Muscle layer of duodenum (tissue), 2 donors: ENCODE measurements at regions not wholly inside any gene's neighbourhood (a gene's known extent, or its start where the extent isn't known, plus 50 kb on each side); places are given as distances from the start of the nearest gene placed in this dataset.

ENCODE experiments used
- H3K27ac ChIP-seq: one replicate; pipeline ENCODE4 v1.7.0; 2013; ENCODE audit warnings: mild to moderate bottlenecking, low read length
- H3K27me3 ChIP-seq: one replicate; pipeline ENCODE4 v1.7.0; 2013; ENCODE audit warnings: low read depth, mild to moderate bottlenecking, control low read depth, low read length
- H3K36me3 ChIP-seq, 2 donors: one replicate each; pipeline ENCODE4 v1.7.0; 2013; ENCODE audit warnings: low read length in 2 of 2, control low read depth in 1 of 2, mild to moderate bottlenecking in 1 of 2; ENCODE audit not compliant: insufficient read depth in 2 of 2, control insufficient read depth in 1 of 2
- H3K4me1 ChIP-seq, 2 donors: one replicate each; pipeline ENCODE4 v1.7.0; 2013; ENCODE audit warnings: low read length in 2 of 2, mild to moderate bottlenecking in 2 of 2, control low read depth in 1 of 2, moderate library complexity in 1 of 2; ENCODE audit not compliant: insufficient read depth in 2 of 2, control insufficient read depth in 1 of 2
- H3K4me3 ChIP-seq, 2 donors: one replicate each; pipeline ENCODE4 v1.7.0; 2013; ENCODE audit warnings: low read length in 2 of 2, low read depth in 1 of 2, mild to moderate bottlenecking in 1 of 2
- H3K9me3 ChIP-seq, 2 donors: one replicate each; pipeline ENCODE4 v1.7.0; 2013; ENCODE audit warnings: low read length in 2 of 2, control low read depth in 1 of 2, mild to moderate bottlenecking in 1 of 2; ENCODE audit not compliant: control insufficient read depth in 1 of 2
- donor health status: healthy.

DNA sequence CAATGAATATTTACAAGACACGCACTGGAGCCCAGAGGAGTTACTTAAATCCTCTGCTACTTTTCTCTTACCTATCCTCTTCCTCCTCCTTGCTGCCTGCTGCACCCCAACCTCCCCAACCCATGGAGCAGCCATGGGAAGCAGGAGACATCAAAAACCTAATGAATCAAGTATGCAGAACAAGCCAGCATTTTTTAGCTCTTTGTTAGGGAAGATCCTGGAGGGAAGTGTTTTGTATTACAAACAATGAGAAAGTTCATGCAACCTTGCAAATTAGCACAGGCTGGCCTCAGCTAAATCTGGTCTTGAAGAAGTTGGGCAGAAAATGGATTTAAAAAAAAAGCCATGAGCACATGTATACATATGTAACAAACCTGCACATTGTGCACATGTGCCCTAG, 498.8 kb downstream of the KIF4B start:
- no peak overlapping the region for H3K4me3 ChIP-seq
- H3K27me3 ChIP-seq: no peaks in the 10 kb centered on the region
- no peaks in the 10 kb centered on the region for H3K36me3 ChIP-seq
- H3K9me3 ChIP-seq: no peaks in the 10 kb centered on the region
- H3K4me1 ChIP-seq: no peaks in the 10 kb centered on the region
- H3K27ac ChIP-seq: no peak overlapping the region

DNA sequence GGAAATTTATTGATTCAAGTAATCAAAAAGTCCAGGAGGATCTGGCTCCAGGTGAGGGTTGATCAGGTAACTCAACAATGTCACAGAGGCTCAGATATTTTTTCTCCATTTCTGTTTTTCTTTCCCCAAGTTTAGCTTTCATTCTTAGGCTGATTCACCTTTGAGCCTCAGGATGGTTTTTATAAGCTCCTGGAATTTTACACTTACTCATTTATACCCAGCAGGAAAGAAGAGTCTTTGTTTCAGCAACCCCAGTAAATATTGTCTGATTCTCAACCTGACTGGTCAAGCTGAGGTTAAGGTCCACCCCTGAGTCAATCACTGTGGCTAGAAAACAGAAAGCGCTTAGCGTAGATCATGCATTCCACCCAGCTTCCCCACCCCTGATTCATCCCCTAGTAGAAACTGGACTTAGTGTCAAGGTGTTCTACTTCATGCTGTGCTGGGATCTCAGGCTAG, 500.6 kb downstream of the KIF4B start:
- no peak overlapping the region for H3K27ac ChIP-seq
- no peaks in the 10 kb centered on the region for H3K27me3 ChIP-seq
- no peaks in the 10 kb centered on the region for H3K36me3 ChIP-seq
- H3K4me3 ChIP-seq: no peak overlapping the region
- H3K9me3 ChIP-seq: no peaks in the 10 kb centered on the region
- H3K4me1 ChIP-seq: no peaks in the 10 kb centered on the region

GRCh38 chr5:155522540-155522939, 509.0 kb downstream of the KIF4B start:
- Histone ChIP-seq H3K4me1 (no peaks in the 10 kb centered on the region), H3K4me3 (no peak overlapping the region), H3K27me3 (no peaks in the 10 kb centered on the region), H3K9me3 (no peaks in the 10 kb centered on the region), H3K27ac (no peak overlapping the region), H3K36me3 (no peaks in the 10 kb centered on the region)

DNA sequence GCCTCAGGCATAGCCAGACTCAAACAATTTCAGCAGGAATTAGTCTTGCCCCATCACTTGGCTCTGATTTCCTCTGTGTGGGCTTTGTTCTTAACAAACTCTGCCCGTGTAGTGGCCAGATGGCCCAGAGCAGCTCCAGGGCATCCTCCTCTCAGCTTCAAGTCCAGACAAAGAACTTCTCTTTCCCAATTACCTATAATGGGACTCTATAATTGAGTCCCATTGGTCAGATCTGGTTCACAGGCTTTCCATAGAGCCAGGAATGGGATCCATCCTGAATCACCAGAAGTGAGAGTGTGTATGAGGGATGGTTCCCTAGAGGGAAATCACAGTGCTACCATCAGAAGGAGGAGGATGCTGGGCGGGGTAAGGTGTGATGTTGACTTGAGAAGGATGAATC, 515.8 kb downstream of the KIF4B start:
- no peak overlapping the region for H3K4me3 ChIP-seq
- H3K9me3 ChIP-seq: no peaks in the 10 kb centered on the region
- H3K36me3 ChIP-seq: no peaks in the 10 kb centered on the region
- no peak overlapping the region for H3K27ac ChIP-seq
- H3K27me3 ChIP-seq: no peaks in the 10 kb centered on the region
- no peaks in the 10 kb centered on the region for H3K4me1 ChIP-seq

DNA sequence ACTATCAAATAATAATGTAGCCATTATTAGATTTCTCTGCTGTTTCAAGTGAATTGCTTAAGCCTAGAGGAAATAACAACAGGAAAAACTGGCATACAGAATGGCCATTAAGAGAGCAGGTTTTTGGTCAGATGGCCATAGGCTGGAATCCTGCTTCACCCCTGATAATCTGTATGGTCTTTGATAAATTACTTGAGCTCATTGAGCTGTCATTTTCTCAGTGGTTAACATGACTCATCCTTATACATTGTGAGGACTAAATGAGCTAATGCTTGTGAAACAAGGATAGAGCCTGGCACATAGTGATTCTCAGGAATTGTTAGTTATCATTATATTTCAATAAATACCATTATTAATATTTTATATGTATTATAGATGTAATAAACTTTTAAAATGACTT, 516.5 kb downstream of the KIF4B start:
- H3K4me1 ChIP-seq: no peaks in the 10 kb centered on the region
- no peak overlapping the region for H3K4me3 ChIP-seq
- H3K27me3 ChIP-seq: no peaks in the 10 kb centered on the region
- H3K9me3 ChIP-seq: no peaks in the 10 kb centered on the region
- no peaks in the 10 kb centered on the region for H3K36me3 ChIP-seq
- no peak overlapping the region for H3K27ac ChIP-seq

DNA sequence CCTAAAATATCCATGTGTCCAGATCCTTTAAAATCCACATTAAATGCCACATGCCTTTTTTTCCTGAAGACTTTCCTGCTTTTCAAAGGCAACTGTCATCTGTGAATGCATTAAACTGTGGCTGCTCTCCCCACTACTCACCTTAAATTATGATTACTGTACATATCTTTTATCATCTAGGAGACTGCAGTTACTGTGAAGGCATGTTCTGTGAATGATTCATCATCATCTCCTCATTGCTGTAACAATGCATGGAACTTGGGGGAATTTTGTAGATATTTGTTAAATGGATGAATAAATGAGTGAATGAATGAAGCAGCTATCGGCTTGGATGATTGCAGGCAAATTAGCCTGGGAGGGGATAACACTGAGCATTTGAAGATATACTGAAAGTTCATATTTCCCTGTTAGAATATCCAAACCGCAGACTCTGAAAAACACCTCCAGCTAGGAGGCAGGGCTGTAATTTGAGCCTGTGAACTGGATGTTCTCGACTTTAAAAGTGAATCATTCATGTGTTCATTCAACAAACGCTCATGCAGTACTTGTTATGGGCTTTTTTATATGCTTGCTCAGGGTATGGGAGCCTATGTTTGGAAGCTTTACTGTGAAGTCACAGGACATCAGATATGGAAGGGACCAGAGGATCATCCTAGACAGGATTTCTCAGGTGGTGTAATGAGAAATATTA, 519.2 kb downstream of the KIF4B start:
- Histone ChIP-seq H3K27me3 (no peaks in the 10 kb centered on the region), H3K9me3 (no peaks in the 10 kb centered on the region)

GRCh38 chr5:155540000-155540595, 526.5 kb downstream of the KIF4B start:
- H3K4me3 ChIP-seq: no peak overlapping the region
- no peaks in the 10 kb centered on the region for H3K36me3 ChIP-seq
- peaks cover 0 to 4% of the 10 kb centered on the region in 2 donors for H3K9me3 ChIP-seq
- H3K27me3 ChIP-seq: no peaks in the 10 kb centered on the region
- H3K27ac ChIP-seq: no peak overlapping the region
- H3K4me1 ChIP-seq: no peaks in the 10 kb centered on the region

More for the DNA sequence above, 519.2 kb downstream of the KIF4B start:
- no peaks in the 10 kb centered on the region for H3K36me3 ChIP-seq
- no peak overlapping the region for H3K27ac ChIP-seq
- H3K4me3 ChIP-seq: no peak overlapping the region
- H3K4me1 ChIP-seq: no peaks in the 10 kb centered on the region

- H3K27ac ChIP-seq: no peak overlapping the region
- H3K36me3 ChIP-seq: no peaks in the 10 kb centered on the region
Observed at GRCh38 chr5:155546075-155546474, 532.5 kb downstream of the KIF4B start.

GRCh38 chr5:155554500-155554899, 540.9 kb downstream of the KIF4B start:
- Histone ChIP-seq H3K27me3 (no peaks in the 10 kb centered on the region), H3K36me3 (no peaks in the 10 kb centered on the region), H3K9me3 (no peaks in the 10 kb centered on the region), H3K27ac (no peak overlapping the region), H3K4me1 (no peaks in the 10 kb centered on the region), H3K4me3 (no peak overlapping the region)

More at GRCh38 chr5:155546075-155546474, 532.5 kb downstream of the KIF4B start:
- Histone ChIP-seq H3K4me3 (no peak overlapping the region), H3K9me3 (peaks cover 0 to 4% of the 10 kb centered on the region in 2 donors), H3K4me1 (no peaks in the 10 kb centered on the region), H3K27me3 (no peaks in the 10 kb centered on the region)

DNA sequence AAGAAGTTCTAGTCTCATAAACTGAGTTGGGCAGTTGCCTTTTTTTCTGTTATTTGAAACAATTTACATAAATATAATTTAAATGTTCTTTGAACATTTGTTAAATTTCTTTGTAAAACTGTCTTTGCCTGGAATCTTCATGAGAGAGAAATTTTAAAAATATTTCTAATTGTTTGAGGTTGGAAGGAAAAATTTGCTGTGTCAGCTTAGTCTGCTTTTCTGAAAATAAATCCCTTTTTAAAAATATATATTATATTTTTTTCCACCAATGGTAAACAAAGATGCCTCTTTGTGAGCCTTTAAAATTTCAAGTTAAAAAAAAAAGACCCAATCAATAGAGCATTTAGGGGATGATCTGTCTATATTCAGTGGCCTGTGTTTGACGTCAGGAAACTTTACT, 542.7 kb downstream of the KIF4B start:
- Histone ChIP-seq H3K27ac (no peak overlapping the region), H3K36me3 (no peaks in the 10 kb centered on the region), H3K4me1 (no peaks in the 10 kb centered on the region), H3K9me3 (no peaks in the 10 kb centered on the region), H3K4me3 (no peak overlapping the region), H3K27me3 (no peaks in the 10 kb centered on the region)

GRCh38 chr5:155556700-155557099, 543.1 kb downstream of the KIF4B start:
- Histone ChIP-seq H3K4me3 (no peak overlapping the region), H3K9me3 (no peaks in the 10 kb centered on the region), H3K27ac (no peak overlapping the region), H3K4me1 (no peaks in the 10 kb centered on the region), H3K27me3 (no peaks in the 10 kb centered on the region), H3K36me3 (no peaks in the 10 kb centered on the region)

DNA sequence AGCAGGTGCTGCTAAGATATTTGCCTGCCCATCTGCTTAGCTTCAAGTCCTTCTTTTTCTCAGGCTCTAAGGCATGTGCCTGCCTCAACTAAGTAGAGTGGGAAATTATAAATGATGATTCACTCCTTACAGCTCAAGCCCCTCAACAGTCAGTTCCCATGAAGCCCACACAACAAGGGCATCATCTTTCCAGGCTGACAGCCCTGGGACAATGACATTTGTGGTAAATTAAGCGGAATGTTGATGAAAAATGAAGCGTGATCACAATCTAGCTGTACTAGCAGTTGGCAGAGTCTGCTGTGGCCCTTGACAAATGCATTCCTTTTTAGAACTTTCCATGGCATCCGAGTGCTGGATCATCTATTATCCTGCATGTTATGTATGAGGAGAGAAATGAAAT, 548.6 kb downstream of the KIF4B start:
- Histone ChIP-seq H3K4me3 (no peak overlapping the region), H3K27me3 (no peaks in the 10 kb centered on the region), H3K9me3 (no peaks in the 10 kb centered on the region), H3K36me3 (no peaks in the 10 kb centered on the region), H3K4me1 (no peaks in the 10 kb centered on the region), H3K27ac (no peak overlapping the region)
